Stimulated activated CD8-positive, alpha-beta memory T cell treated with anti-CD3 and anti-CD28 coated beads, Interleukin-7, amount 100 ng/mL, for 48 hours (primary cell): ENCODE measurements at regions not wholly inside any gene's neighbourhood (a gene's known extent, or its start where the extent isn't known, plus 50 kb on each side); places are given as distances from the start of the nearest gene placed in this dataset.
A peak's percentile ranks its signal among the peaks of the same experiment; 100 is the strongest.

ENCODE experiments used
- DNase-seq, 2 donors: peaks; one replicate each; pipeline ENCODE4 v3.0.0-alpha.2; 2020; ENCODE audit warnings: low read depth in 1 of 2; ENCODE audit errors: extremely low read depth in 1 of 2

- no peak for DNase-seq
Measured at GRCh38 chr18:46319783-46320182, 215.6 kb downstream of the HAUS1 start.

- no peak for DNase-seq
Measured at GRCh38 chr18:46320297-46320696, 216.1 kb downstream of the HAUS1 start.

- no peak for DNase-seq
Measured at GRCh38 chr18:46320928-46321711, 216.9 kb downstream of the HAUS1 start.

GRCh38 chr18:46321955-46322354 is 217.8 kb downstream of the HAUS1 start:
- DNase-seq: no peak

- no peak for DNase-seq
Measured at GRCh38 chr18:46322411-46322891, 218.3 kb downstream of the HAUS1 start.

GRCh38 chr18:46322941-46323340 is 218.8 kb downstream of the HAUS1 start:
- no peak for DNase-seq

GRCh38 chr18:46324087-46324955 is 220.1 kb downstream of the HAUS1 start:
- DNase-seq: no peak

- DNase-seq: no peak
Measured at GRCh38 chr18:46325895-46326294, 221.7 kb downstream of the HAUS1 start.

GRCh38 chr18:46329736-46330246 is 225.6 kb downstream of the HAUS1 start:
- DNase-seq: no peak

GRCh38 chr18:46331316-46331715 is 227.1 kb downstream of the HAUS1 start:
- DNase-seq: no peak

- DNase-seq: no peak
Measured at GRCh38 chr18:46332286-46332801, 228.2 kb downstream of the HAUS1 start.

- DNase-seq: no peak
Measured at GRCh38 chr18:46332921-46333341, 228.7 kb downstream of the HAUS1 start.

GRCh38 chr18:46333431-46334135 is 229.4 kb downstream of the HAUS1 start:
- DNase-seq: peak in 1 of 2 donors; percentile 13

- DNase-seq: no peak
Measured at GRCh38 chr18:46334868-46335281, 230.7 kb downstream of the HAUS1 start.

GRCh38 chr18:46335534-46336101 is 231.4 kb downstream of the HAUS1 start:
- DNase-seq: no peak

- DNase-seq: no peak
Measured at GRCh38 chr18:46336278-46337111, 232.3 kb downstream of the HAUS1 start.

- no peak for DNase-seq
Measured at GRCh38 chr18:46337271-46337670, 233.1 kb downstream of the HAUS1 start.

- no peak for DNase-seq
Measured at GRCh38 chr18:46338205-46338604, 234.0 kb downstream of the HAUS1 start.

- no peak for DNase-seq
Measured at GRCh38 chr18:46338766-46339165, 234.6 kb downstream of the HAUS1 start.
